A549 (cell line): ENCODE measurements at regions not wholly inside any gene's neighbourhood (a gene's known extent, or its start where the extent isn't known, plus 50 kb on each side); places are given as distances from the start of the nearest gene placed in this dataset.

Experiments used
- ATAC-seq, 2 experiments: fragments of 200-7000 bp in 1 of 2; fragments of >200 bp in 1 of 2; cut with Nextera tagmentation in 1 of 2; cut with Tn5 transposase in 1 of 2; 3 replicates each; pipeline versions ENCODE4 v1.8.0 to v1.9.1; 2018 to 2020; ENCODE audit warnings: mild to moderate bottlenecking in 1 of 2, moderate library complexity in 1 of 2
- CTCF ChIA-PET: fragments of 300-600 bp; sonication (Branson Sonifier 250); formaldehyde crosslinking; extraction: SDS; loops from one replicate; lab custom pipeline; 2021; ENCODE audit warnings: antibody characterized with exemption, inconsistent platforms; lab: Yijun Ruan, JAX
- POLR2A ChIA-PET: fragments of 350-600 bp; formaldehyde crosslinking; extraction: SDS; loops from one replicate; lab custom pipeline; 2021; ENCODE audit warnings: antibody characterized with exemption, inconsistent platforms; lab: Yijun Ruan, JAX
- DNase-seq, 2 experiments: peaks; one replicate each; pipeline versions ENCODE4 v3.0.0 to v3.0.0-alpha.2; 2011 to 2016; ENCODE audit warnings: low read depth in 1 of 2, low spot score in 1 of 2
- FAIRE-seq: peaks from 2 replicates; lab custom pipeline; 2011; peaks lifted over from hg19 to GRCh38; lab: Jason Lieb, UNC
- H3K27ac ChIP-seq, 2 experiments: fragments of >200 bp; sonication (Bioruptor Twin); formaldehyde crosslinking; 3 replicates each; pipeline ENCODE4 v1.5.1; 2016 to 2017
- H3K4me1 ChIP-seq: fragments of >200 bp; sonication (Bioruptor Twin); formaldehyde crosslinking; 3 replicates; pipeline ENCODE4 v1.6.1; 2016
- H3K4me2 ChIP-seq: fragments of >200 bp; sonication (Bioruptor Twin); formaldehyde crosslinking; 3 replicates; pipeline ENCODE4 v1.6.1; 2016
- H3K4me3 ChIP-seq: fragments of >200 bp; sonication (Bioruptor Twin); formaldehyde crosslinking; 3 replicates; pipeline ENCODE4 v1.5.1; 2016
- H3K9me3 ChIP-seq: fragments of >200 bp; sonication (Bioruptor Twin); formaldehyde crosslinking; 3 replicates; pipeline ENCODE4 v1.6.1; 2016
- CBX2 ChIP-seq: fragments of 200-600 bp; sonication (generic); IDR thresholded peaks from 2 replicates; pipeline ENCODE4 v1.6.1; 2016; ENCODE audit warnings: low read depth, mild to moderate bottlenecking, borderline replicate concordance
- CBX8 ChIP-seq: fragments of 200-600 bp; sonication (generic); IDR thresholded peaks from 2 replicates; pipeline ENCODE4 v1.6.1; 2016
- CHD4 ChIP-seq: fragments of 200-600 bp; sonication (generic); IDR thresholded peaks from 2 replicates; pipeline ENCODE4 v1.6.1; 2016; ENCODE audit warnings: antibody characterized with exemption, mild to moderate bottlenecking, borderline replicate concordance
- CTCF ChIP-seq: fragments of >200 bp; sonication (Bioruptor Twin); formaldehyde crosslinking; IDR thresholded peaks from 3 replicates; pipeline ENCODE4 v1.5.1; 2016
- E2F6 ChIP-seq: IDR thresholded peaks from 2 replicates; pipeline ENCODE4 v1.6.1; 2012; ENCODE audit warnings: low read depth, borderline replicate concordance
- EHMT2 ChIP-seq: fragments of 200-600 bp; sonication (generic); IDR thresholded peaks from 2 replicates; pipeline ENCODE4 v1.6.1; 2016; ENCODE audit warnings: antibody characterized with exemption, low read depth, mild to moderate bottlenecking, moderate library complexity
- FOSL2 ChIP-seq, 2 experiments: fragments of 450-650 bp in 1 of 2; fragments of >200 bp in 1 of 2; sonication (Bioruptor Twin) in 1 of 2; formaldehyde crosslinking; IDR thresholded peaks; 2 replicates each; pipeline versions ENCODE4 v1.5.0 to v1.6.1; 2016 to 2020; ENCODE audit warnings: mild to moderate bottlenecking in 1 of 2, moderate library complexity in 1 of 2
- FOXS1 ChIP-seq: fragments of 250-450 bp; sonication (Bioruptor Pico); IDR thresholded peaks from 2 replicates; pipeline ENCODE4 v1.5.0; 2020; ENCODE audit warnings: mild to moderate bottlenecking, moderate library complexity
- HOXA7 ChIP-seq: fragments of 250-450 bp; sonication (Bioruptor Pico); IDR thresholded peaks from 2 replicates; pipeline ENCODE4 v1.5.0; 2020; ENCODE audit warnings: mild to moderate bottlenecking, moderate library complexity
- HOXB5 ChIP-seq: fragments of 250-450 bp; sonication (Bioruptor Pico); IDR thresholded peaks from 2 replicates; pipeline ENCODE4 v1.5.0; 2020; ENCODE audit warnings: mild to moderate bottlenecking, moderate library complexity
- KDM1A ChIP-seq: fragments of 200-600 bp; sonication (generic); IDR thresholded peaks from 2 replicates; pipeline ENCODE4 v1.6.1; 2016; ENCODE audit warnings: low read depth, mild to moderate bottlenecking
- MAFK ChIP-seq: fragments of 450-650 bp; IDR thresholded peaks from 2 replicates; pipeline ENCODE4 v1.6.1; 2014; ENCODE audit not compliant: partially characterized antibody
- MAZ ChIP-seq: fragments of 150-350 bp; IDR thresholded peaks from 2 replicates; pipeline ENCODE4 v1.6.1; 2014; ENCODE audit warnings: antibody characterized with exemption, low read depth, low read length, borderline replicate concordance
- MYC ChIP-seq: IDR thresholded peaks from 2 replicates; pipeline ENCODE4 v1.6.1; 2012; ENCODE audit warnings: mild to moderate bottlenecking, inconsistent platforms, low read length, improper control_type of control experiment, borderline replicate concordance
- NPAS2 ChIP-seq: fragments of 250-450 bp; sonication (Bioruptor Pico); IDR thresholded peaks from 2 replicates; pipeline ENCODE4 v1.8.0; 2022; ENCODE audit warnings: mild to moderate bottlenecking, moderate library complexity, borderline replicate concordance
- NR3C1 ChIP-seq: fragments of >200 bp; sonication (Bioruptor Twin); formaldehyde crosslinking; IDR thresholded peaks from 3 replicates; pipeline ENCODE4 v1.6.1; 2017
- POLR2A ChIP-seq: IDR thresholded peaks from 2 replicates; pipeline ENCODE4 v1.6.1; 2012; ENCODE audit warnings: mild to moderate bottlenecking, low read length
- RARB ChIP-seq: fragments of 250-450 bp; sonication (Bioruptor Pico); IDR thresholded peaks from 2 replicates; pipeline ENCODE4 v1.8.0; 2021; ENCODE audit warnings: mild to moderate bottlenecking, moderate library complexity
- RCOR1 ChIP-seq: fragments of 150-350 bp; IDR thresholded peaks from 2 replicates; pipeline ENCODE4 v1.6.1; 2014; ENCODE audit warnings: antibody characterized with exemption, low read length, low read depth
- REST ChIP-seq: fragments of 200-600 bp; sonication (generic); IDR thresholded peaks from 2 replicates; pipeline ENCODE4 v1.6.1; 2016; ENCODE audit warnings: antibody characterized with exemption, mild to moderate bottlenecking, moderate library complexity
- RFX5 ChIP-seq: fragments of 450-650 bp; IDR thresholded peaks from 2 replicates; pipeline ENCODE4 v1.7.1; 2014; ENCODE audit warnings: antibody characterized with exemption, mild to moderate bottlenecking, moderate library complexity
- RNF2 ChIP-seq: fragments of 200-600 bp; sonication (generic); IDR thresholded peaks from 2 replicates; pipeline ENCODE4 v1.6.1; 2016; ENCODE audit warnings: low read depth, mild to moderate bottlenecking, antibody characterized with exemption, moderate library complexity, borderline replicate concordance
- SMC3 ChIP-seq: fragments of >200 bp; sonication (Bioruptor Twin); formaldehyde crosslinking; IDR thresholded peaks from 3 replicates; pipeline ENCODE4 v1.6.1; 2018; ENCODE audit warnings: inconsistent platforms
- ZC3H11A ChIP-seq: fragments of 450-650 bp; IDR thresholded peaks from 2 replicates; pipeline ENCODE4 v1.6.1; 2014; ENCODE audit warnings: antibody characterized with exemption, mild to moderate bottlenecking
- ZSCAN20 ChIP-seq: fragments of 250-450 bp; sonication (Bioruptor Pico); IDR thresholded peaks from 2 replicates; pipeline ENCODE4 v1.8.0; 2022; ENCODE audit warnings: mild to moderate bottlenecking, moderate library complexity
- WGBS: methylation state at CpG from one replicate; pipeline ENCODE4 v1.1.6; 2017; ENCODE audit errors: missing lambda C conversion rate; 5-methylcytosine and 5-hydroxymethylcytosine counted together
- TF ChIP-seq, protein P1 (sequence below): fragments of 450-650 bp; IDR thresholded peaks from 2 replicates; pipeline ENCODE4 v1.6.1; 2014; ENCODE audit warnings: antibody characterized with exemption

DNA sequence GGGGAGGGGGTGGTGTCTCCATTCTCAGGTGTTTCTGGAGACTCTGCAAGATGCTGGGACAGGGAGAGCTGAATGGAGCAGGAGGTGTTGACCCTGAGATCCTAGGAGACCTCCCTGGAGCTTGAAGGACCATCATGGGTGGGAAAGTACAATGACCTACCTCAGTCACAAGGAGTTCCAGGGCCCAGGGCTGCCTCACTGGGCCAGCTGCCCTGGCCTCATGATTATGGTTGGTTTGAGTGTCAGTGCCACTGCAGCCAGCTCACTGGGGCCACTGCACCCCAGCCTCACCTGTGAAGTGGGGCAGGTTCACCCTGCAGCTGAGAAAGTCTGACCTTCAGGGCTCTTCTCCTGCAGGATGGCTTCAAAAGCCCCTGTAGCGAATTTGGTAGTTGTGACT is 372.5 kb downstream of the IRX2 start:
- ATAC-seq = no peak
- CTCF ChIA-PET = no interaction called here

GRCh38 chr5:2378108-2378507 is 373.4 kb downstream of the IRX2 start:
- CTCF ChIA-PET = no interaction called here
- FAIRE-seq = no peak

More for the DNA sequence above, 372.5 kb downstream of the IRX2 start:
- Histone ChIP-seq H3K27ac (no peak overlapping the region), H3K4me3 (no peak overlapping the region), H3K4me1 (no peaks in the 10 kb centered on the region), H3K4me2 (no peak overlapping the region), H3K9me3 (no peaks in the 10 kb centered on the region)
- WGBS = 0% methylated on average over 1 of the region's 1 CpG
- DNase-seq (no peak), FAIRE-seq (no peak)
- POLR2A ChIA-PET = no interaction called here
- TF ChIP-seq CTCF = no peak
- no peak for TF ChIP-seq FOXS1 (CRISPR knock-in tag)
- TF ChIP-seq ZC3H11A = no peak
- no peak for TF ChIP-seq HOXA7
- TF ChIP-seq POLR2A = no peak
- TF ChIP-seq MAZ = no peak
- TF ChIP-seq KDM1A = no peak
- no peak for TF ChIP-seq E2F6
- TF ChIP-seq SMC3 = no peak
- TF ChIP-seq RCOR1 = no peak
- no peak for TF ChIP-seq CBX2
- no peak for TF ChIP-seq RARB (CRISPR knock-in tag)
- no peak for TF ChIP-seq CHD4
- TF ChIP-seq NR3C1 = no peak
- no peak for TF ChIP-seq ZSCAN20 (CRISPR knock-in tag)

DNA sequence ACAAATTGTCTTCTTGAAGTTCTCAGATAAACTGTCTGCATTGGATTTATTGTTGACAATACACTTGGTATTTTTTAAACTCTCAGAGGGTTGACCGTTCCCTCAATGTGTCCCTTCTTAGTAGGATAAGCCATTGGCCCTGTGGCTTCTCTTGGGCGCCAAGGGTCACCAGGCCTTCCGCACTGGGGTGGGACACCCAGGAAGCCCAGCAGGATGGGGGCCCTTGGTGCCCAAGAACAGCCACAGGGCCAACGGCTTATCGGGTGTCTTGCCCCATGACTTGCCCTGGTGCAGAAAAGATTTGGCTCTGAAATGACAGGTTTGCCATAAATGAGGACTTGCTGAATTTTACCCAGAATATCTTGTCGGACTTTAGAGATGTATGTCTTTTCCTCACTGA is 375.0 kb downstream of the IRX2 start:
- no peaks in the 10 kb centered on the region for H3K9me3 ChIP-seq
- POLR2A ChIA-PET = no interaction called here
- no peak for FAIRE-seq
- no peak overlapping the region for H3K4me2 ChIP-seq
- CTCF ChIA-PET = no interaction called here
- H3K4me3 ChIP-seq = no peak overlapping the region
- H3K27ac ChIP-seq = no peak overlapping the region
- no peak for ATAC-seq
- H3K4me1 ChIP-seq = no peaks in the 10 kb centered on the region
- no peak for DNase-seq
- WGBS = 50% methylated on average over 6 of the region's 6 CpGs
- TF ChIP-seq MAZ (no peak), FOSL2 (IDR thresholded peaks at IDR 0.05) (no peak), FOSL2 (CRISPR knock-in tag; IDR thresholded peaks at IDR 0.05) (no peak), CBX2 (no peak), E2F6 (no peak), NPAS2 (CRISPR knock-in tag) (no peak), CBX8 (no peak), MAFK (no peak), MYC (no peak), REST (no peak), EHMT2 (no peak)
- TF ChIP-seq, protein P1, sequence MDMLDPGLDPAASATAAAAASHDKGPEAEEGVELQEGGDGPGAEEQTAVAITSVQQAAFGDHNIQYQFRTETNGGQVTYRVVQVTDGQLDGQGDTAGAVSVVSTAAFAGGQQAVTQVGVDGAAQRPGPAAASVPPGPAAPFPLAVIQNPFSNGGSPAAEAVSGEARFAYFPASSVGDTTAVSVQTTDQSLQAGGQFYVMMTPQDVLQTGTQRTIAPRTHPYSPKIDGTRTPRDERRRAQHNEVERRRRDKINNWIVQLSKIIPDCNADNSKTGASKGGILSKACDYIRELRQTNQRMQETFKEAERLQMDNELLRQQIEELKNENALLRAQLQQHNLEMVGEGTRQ = no peak

More at GRCh38 chr5:2378108-2378507, 373.4 kb downstream of the IRX2 start:
- Histone ChIP-seq H3K4me1 (no peaks in the 10 kb centered on the region), H3K9me3 (no peaks in the 10 kb centered on the region), H3K4me3 (no peak overlapping the region), H3K27ac (no peak overlapping the region), H3K4me2 (no peak overlapping the region)
- TF ChIP-seq HOXA7 = no peak
- TF ChIP-seq RNF2 = no peak
- no peak for TF ChIP-seq HOXB5 (CRISPR knock-in tag)
- no peak for TF ChIP-seq RFX5
- TF ChIP-seq MAFK = no peak
- no peak for TF ChIP-seq CBX8
- under 1% methylated on average over 7 of the region's 7 CpGs for WGBS
- POLR2A ChIA-PET = no interaction called here
- DNase-seq (no peak), ATAC-seq (no peak)
